GM21825 (cell line): ENCODE measurements at regions not wholly inside any gene's neighbourhood (a gene's known extent, or its start where the extent isn't known, plus 50 kb on each side); places are given as distances from the start of the nearest gene placed in this dataset.
"Not testable (repeated sequence)": the region's sequence is repeated elsewhere in the genome, so short reads cannot be mapped to it uniquely, and the experiment has no call there.

Experiments
- ATAC-seq: cut with Tn5 transposase; IDR thresholded peaks from one replicate; pipeline ENCODE4 v1.9.1; 2021; ENCODE audit warnings: mild to moderate bottlenecking, moderate library complexity; ENCODE audit not compliant: unreplicated experiment

DNA sequence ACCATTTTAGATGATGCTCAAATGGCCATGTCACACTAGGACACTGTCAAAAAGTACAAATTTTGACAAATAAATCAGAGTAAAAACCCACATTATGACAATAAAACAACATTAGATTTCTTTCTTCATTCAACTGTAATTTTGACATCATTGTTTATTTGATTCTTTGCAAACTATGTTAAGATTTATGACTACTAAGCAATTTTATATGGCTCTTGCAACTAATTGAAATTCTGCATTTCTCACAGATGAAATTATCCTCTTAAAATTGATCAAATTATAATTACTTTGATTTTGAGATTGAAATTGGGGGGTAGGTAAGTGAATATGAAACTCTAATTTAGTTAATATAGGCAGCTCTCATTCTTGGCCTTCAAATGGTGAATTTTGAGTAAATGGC is 59.8 kb downstream of the ATOH1 start:
- no peak for ATAC-seq

- ATAC-seq: no peak
These were observed 60.2 kb downstream of the ATOH1 start for GRCh38 chr4:93888768-93889167.

GRCh38 chr4:93891244-93891643 is 62.7 kb downstream of the ATOH1 start:
- ATAC-seq: no peak

DNA sequence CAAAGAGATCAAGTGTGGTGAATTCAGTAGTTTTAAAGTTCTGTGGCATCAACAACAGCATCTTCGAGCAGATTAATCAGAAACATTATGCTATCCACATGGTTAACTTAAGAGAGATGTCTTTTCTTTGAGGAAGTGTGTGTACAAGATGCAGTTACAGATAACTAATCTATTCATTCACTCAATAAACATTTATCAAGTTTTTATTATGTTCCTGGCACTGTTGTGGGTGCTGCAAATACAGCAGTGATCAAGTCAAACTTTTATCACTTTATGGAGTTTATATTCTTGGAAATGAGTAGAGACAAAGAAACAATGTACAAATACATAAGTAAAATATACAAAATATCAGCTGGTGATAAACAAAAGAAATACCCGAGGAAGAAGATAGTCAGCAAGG is 66.4 kb downstream of the ATOH1 start:
- ATAC-seq: no peak

- no peak for ATAC-seq
These were observed 68.0 kb downstream of the ATOH1 start for GRCh38 chr4:93896516-93896915.

GRCh38 chr4:93897559-93897958 is 69.0 kb downstream of the ATOH1 start:
- no peak for ATAC-seq

GRCh38 chr4:93908778-93909177 is 80.2 kb downstream of the ATOH1 start:
- ATAC-seq: no peak

DNA sequence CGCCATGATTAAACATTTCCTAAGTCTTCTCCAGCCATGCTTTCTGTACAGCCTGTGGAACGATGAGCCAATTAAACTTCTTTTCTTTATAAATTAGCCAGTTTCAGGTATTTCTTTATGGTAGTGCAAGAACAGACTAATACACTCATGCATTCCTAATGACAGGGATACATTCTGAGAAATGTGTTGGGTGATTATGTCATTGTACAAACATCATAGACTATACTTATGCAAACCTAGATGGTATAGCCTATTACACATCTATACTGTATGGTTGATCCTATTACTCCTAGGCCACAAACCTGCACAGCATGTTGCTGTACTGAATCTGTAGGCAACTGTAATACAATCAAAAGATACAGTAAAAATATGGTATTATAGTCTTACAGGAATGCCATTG is 83.1 kb downstream of the ATOH1 start:
- ATAC-seq: no peak

GRCh38 chr4:93912146-93912545 is 83.6 kb downstream of the ATOH1 start:
- no peak for ATAC-seq

DNA sequence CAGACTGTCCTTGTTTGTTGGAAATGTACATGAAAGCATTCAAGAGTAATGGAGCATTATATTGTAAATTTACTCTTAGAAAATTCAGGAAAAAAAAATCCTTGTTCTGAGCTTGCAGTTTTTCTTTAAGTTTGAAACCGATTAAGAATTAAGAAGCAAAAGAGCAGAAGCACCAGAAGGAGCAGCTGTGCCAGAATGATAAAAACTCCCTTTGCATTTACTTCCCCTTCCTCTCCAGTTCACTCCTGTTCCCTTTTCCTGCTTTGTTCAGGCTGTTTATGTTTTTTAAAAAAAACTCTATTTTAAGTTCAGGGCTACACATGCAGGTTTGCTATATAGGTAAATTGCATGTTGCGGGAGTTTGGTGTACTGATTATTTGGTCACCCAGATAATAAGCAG is 90.3 kb downstream of the ATOH1 start:
- ATAC-seq: no peak

- ATAC-seq: not testable (repeated sequence)
These were observed 95.0 kb downstream of the ATOH1 start for GRCh38 chr4:93923570-93923969.

DNA sequence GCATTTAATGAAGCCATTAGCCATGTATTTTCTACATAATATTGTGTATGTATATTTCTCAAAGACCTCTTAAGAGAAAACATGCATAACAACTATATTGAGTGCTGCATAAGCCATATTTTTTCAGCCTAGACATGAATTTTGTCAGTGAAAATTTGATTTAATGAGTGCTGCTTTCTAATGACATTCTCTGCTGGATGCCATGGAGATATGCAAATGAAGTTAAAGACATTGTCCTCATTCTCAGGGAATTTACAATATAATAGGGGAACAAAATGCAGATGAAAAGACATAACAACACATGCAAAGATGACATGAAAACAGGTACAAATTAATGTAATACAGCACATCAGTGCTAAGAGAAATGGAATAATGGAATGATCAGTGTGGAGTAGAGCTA is 118.7 kb downstream of the ATOH1 start:
- no peak for ATAC-seq

GRCh38 chr4:93950239-93950638 is 121.7 kb downstream of the ATOH1 start:
- not testable (repeated sequence) for ATAC-seq

DNA sequence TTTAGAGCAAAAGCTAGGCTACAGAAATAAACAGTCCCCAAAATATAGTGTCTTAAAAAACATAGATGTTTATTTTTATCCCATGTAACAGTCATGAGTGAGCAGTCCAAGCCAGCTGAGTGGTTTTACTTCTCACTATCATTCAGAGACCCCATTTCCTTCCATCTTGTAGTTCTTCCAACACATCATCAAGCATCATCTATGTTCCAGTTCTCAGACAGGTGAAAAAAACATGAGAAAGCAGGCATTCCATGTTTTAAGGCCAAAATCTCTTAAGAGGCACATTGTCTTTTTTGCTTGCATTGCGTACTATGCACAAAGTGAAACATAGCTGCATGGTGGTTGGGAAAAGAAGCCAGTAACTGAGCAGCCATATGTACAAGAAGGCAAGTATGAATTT is 128.6 kb downstream of the ATOH1 start:
- no peak for ATAC-seq

DNA sequence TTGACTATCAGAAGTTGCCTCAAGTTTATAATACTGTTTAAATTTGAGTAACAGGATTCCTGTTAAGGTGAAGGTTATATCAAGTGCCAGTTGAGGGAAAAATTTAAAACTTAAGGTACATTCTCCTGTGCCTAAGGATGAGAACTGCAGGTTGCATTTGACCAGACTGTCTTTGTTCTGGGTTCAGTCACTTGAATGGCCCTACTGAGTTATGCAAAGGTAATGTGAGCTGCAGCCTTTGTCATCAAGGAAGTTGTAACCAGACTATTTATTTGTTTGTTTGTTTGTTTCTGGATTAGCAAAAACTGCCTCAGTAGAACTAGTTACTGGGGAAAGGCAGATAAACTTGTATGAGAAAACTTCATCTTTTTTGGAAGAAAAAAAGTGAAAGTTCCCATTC is 131.9 kb downstream of the ATOH1 start:
- ATAC-seq: no peak

GRCh38 chr4:93960916-93961315 is 132.4 kb downstream of the ATOH1 start:
- no peak for ATAC-seq

GRCh38 chr4:93981594-93981993 is 153.0 kb downstream of the ATOH1 start:
- ATAC-seq: no peak

DNA sequence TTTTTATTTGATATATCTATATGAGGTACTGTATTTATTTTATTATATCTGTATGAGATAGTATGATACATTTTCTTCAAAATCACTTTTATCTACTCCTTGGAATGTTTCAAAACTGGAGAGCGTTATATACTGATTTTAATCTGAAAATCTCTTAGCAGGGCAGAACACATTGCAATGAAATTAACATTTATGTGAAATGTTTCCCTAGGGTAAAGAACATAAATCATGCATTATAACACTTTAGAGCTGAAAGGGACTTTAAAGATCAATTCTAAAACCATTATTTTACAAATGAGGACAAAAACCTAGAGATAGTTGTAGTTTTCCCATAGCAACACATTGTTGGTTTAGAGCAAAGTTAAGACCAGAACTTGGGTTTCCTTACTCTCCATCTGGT is 153.7 kb downstream of the ATOH1 start:
- ATAC-seq: no peak

DNA sequence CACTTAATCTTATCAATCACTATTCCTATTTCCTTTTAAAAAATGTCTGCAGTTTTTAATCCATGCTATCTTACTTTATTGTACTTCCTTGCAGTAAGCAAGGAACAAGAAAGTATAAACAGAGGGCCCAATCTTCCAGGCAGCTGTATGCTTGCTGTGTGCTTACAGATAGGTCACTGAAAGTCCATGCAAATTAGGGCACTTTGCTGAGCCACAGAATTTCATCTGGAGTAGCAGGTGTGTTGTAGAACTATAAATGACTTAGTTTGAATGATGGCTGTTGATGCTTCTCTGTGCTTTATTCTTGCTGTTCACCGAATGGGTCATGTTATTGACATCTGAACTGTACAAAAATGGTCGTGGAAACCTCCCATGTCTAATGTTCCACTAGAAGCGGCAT is 154.6 kb downstream of the ATOH1 start:
- peak; percentile 95 for ATAC-seq

DNA sequence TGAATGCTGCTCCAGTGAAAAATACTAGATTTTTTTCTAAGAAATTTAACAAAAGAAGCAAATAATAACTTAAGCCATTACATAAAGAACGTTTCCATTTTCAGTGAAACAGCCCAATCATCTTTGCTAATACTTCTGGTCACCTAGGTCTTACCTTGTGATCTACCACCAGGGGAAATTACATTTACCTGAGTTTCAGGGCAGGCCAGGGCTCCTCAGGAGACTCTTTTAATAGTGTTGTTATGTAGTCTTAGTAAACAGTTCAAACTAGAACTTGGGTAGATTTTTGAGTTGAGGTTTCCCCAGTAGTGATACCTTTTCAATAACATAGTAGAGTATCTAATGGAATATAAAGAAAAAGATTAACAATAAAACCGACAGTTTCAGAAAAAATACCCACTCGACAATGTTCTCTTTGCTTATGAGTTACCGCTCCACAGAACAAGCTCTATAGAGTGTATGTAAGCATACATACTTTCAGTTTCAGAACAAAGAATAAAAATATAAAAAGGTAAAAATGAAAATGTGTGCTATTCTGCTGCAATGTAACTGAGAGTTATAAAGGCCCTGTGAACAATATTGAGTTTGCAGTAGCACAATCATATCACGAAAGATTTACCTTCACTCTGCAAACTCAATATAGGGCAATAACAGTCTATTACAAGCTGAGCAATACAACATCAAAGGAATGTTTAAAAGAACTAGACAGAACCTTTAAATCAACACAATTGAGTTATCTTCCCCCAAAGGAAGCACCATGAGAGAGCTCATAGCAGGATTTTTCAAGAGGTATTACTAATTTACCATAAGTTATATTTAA is 165.8 kb downstream of the ATOH1 start:
- no peak for ATAC-seq

GRCh38 chr4:93996895-93997294 is 168.3 kb downstream of the ATOH1 start:
- ATAC-seq: no peak

GRCh38 chr4:94000559-94000958 is 172.0 kb downstream of the ATOH1 start:
- ATAC-seq: no peak

- ATAC-seq: no peak
These were observed 178.4 kb downstream of the ATOH1 start for GRCh38 chr4:94006932-94007331.
